Peyer's patch (tissue), 4 donors: ENCODE measurements at regions not wholly inside any gene's neighbourhood (a gene's known extent, or its start where the extent isn't known, plus 50 kb on each side); places are given as distances from the start of the nearest gene placed in this dataset.

Experiments
- CTCF ChIP-seq, 6 experiments: fragments of 450-650 bp in 4 of 6; fragments of 200-600 bp in 2 of 6; sonication (generic) in 1 of 6; IDR thresholded peaks; one replicate each; pipeline ENCODE4 v1.5.1; 2017 to 2019; ENCODE audit warnings: antibody characterized with exemption in 6 of 6, mild to moderate bottlenecking in 3 of 6, moderate library complexity in 1 of 6
- POLR2A ChIP-seq, 2 donors: fragments of 450-650 bp; IDR thresholded peaks; one replicate each; pipeline ENCODE4 v1.5.1; 2017; ENCODE audit warnings: antibody characterized with exemption in 2 of 2, mild to moderate bottlenecking in 2 of 2, moderate library complexity in 2 of 2

- TF ChIP-seq CTCF (IDR thresholded peaks at IDR 0.05) (no peak), POLR2A (IDR thresholded peaks at IDR 0.05) (no peak)
Measured at GRCh38 chr12:91432755-91433154, 250.1 kb upstream of the DCN start.
